Right lobe of liver (tissue), 4 donors: ENCODE measurements at regions not wholly inside any gene's neighbourhood (a gene's known extent, or its start where the extent isn't known, plus 50 kb on each side); places are given as distances from the start of the nearest gene placed in this dataset.

Experiments used
- CTCF ChIP-seq, 4 donors: fragments of 200-600 bp in 3 of 4; fragments of 450-650 bp in 1 of 4; IDR thresholded peaks; one replicate each; pipeline versions ENCODE4 v1.5.1 to v1.8.0; 2016 to 2022; ENCODE audit warnings: antibody characterized with exemption in 4 of 4, mild to moderate bottlenecking in 2 of 4
- POLR2A ChIP-seq: fragments of 450-650 bp; IDR thresholded peaks from one replicate; pipeline ENCODE4 v1.6.1; 2017; ENCODE audit warnings: antibody characterized with exemption, mild to moderate bottlenecking
- donor health status: DM: no; HTN: no; CAD: no.
- donor health status: DM: no; HTN: no; CAD: no.
- donor health status: DM: no; HTN: yes; CAD: no.

GRCh38 chr10:117617086-117617485 is 74.5 kb downstream of the EMX2 start:
- TF ChIP-seq CTCF (IDR thresholded peaks at IDR 0.05) = no peak
- TF ChIP-seq POLR2A = no peak
